ENCODE measurements at regions not wholly inside any gene's neighbourhood (a gene's known extent, or its start where the extent isn't known, plus 50 kb on each side); places are given as distances from the start of the nearest gene placed in this dataset.

DNA sequence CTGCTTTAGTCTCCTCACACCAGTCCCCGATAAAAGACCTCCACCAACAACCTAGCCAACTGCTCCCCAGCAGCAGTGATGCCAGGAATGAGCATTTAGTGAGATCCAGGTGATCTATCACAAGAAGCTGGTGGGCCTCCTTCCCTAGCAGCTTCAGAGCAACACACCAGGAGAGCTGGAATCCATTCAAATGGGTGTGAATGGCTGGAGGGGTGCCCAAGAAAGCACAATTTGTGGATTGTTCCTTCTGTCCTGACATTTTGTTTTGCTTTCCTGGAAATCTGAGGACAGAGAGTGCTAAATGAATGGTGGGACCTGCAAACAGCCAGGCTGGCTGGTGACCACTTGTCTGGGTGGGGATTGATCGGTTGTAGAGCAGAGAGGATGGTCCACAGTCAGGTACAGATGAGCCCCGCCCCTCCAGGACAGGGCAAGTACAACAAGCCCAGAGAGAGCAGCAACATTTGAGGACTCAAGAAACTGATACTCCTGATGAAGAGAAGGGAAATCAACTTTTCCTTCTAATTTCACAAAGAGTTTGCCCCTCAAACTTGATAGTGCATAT lies 316.8 kb downstream of the VPS13C start:
- in situ Hi-C loops (cut with MboI; ENCODE audit: low pct_ligation_motif_present in 1 of 4, low pct_unique_long_range_greater_than_20kb in 1 of 4, low sequenced_read_pairs in 3 of 4) (no loop called here), intact Hi-C loops (cut with DNase I; ENCODE audit: low total_unique reads) (no loop called here)
- WGBS, 2 donors (ENCODE audit: low coverage in 1 of 2) = 61% methylated on average over 2 to 3 of the region's 3 CpGs
- Histone ChIP-seq H3K4me3 (no peak overlapping the region), H3K4me1 (no peaks in the 10 kb centered on the region), H3K36me3 (no peaks in the 10 kb centered on the region), H3K27ac (no peak overlapping the region), H3K9me3 (no peaks in the 10 kb centered on the region), H3K27me3 (no peaks in the 10 kb centered on the region)
- no peak for DNase-seq
- no peak for TF ChIP-seq EP300 (IDR thresholded peaks at IDR 0.05; ENCODE audit: low read depth)
- TF ChIP-seq POLR2AphosphoS5 (IDR thresholded peaks at IDR 0.05) = no peak
- no peak for TF ChIP-seq CTCF (IDR thresholded peaks at IDR 0.05)
- TF ChIP-seq POLR2A (IDR thresholded peaks at IDR 0.05) = no peak

DNA sequence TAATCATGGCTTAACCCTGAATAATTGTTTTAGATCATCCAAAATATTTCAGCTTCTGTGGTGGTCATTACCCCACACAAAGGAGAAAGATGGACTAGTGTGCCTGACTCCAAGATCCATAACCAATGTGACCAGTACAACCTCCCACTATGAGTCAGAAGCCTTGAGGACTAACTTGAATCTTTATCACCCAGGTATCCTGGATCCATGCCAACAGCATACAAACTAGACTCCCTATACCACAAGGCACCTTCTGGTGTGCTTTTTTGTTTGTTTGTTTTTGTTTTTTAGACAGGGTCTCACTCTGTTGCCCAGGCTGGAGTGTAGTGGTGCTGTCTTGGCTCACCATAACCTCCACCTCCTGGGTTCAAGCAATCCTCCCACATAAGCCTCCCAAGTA lies 317.7 kb downstream of the VPS13C start:
- intact Hi-C loops (cut with DNase I; ENCODE audit: low total_unique reads) = no loop called here
- H3K27ac ChIP-seq = no peak overlapping the region
- no peaks in the 10 kb centered on the region for H3K36me3 ChIP-seq
- no peaks in the 10 kb centered on the region for H3K27me3 ChIP-seq
- H3K9me3 ChIP-seq = no peaks in the 10 kb centered on the region
- H3K4me3 ChIP-seq = no peak overlapping the region
- no peak for DNase-seq
- in situ Hi-C loops (cut with MboI; ENCODE audit: low pct_ligation_motif_present in 1 of 4, low pct_unique_long_range_greater_than_20kb in 1 of 4, low sequenced_read_pairs in 3 of 4) = no loop called here
- no peaks in the 10 kb centered on the region for H3K4me1 ChIP-seq
- TF ChIP-seq CTCF (IDR thresholded peaks at IDR 0.05) (no peak), POLR2A (IDR thresholded peaks at IDR 0.05) (no peak), EP300 (IDR thresholded peaks at IDR 0.05; ENCODE audit: low read depth) (no peak), POLR2AphosphoS5 (IDR thresholded peaks at IDR 0.05) (no peak)

DNA sequence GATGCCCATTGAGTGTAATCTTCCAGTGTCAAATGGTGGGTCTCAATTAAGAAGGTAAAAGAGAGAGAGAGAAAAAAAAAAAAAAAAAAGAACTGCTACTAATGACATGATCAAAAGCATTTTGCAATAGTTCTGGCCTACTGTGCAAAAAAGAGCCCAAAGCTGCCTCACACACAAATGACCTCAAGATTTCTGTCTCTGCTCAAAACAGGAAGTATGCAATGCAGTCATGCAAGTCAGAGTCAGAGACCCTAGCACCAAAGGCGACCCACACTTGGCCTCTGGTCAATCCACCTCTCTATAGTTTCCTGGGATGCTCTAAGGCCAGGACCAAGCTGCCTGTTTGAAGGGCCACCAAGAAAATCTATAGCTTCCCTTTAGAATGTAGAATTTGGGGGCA lies 323.5 kb downstream of the VPS13C start:
- WGBS, 2 donors (ENCODE audit: low coverage in 1 of 2) = 45% methylated on average over 1 of the region's 1 CpG; no CpG with 5 or more reads in 1 of the 2 donors
- no peaks in the 10 kb centered on the region for H3K9me3 ChIP-seq
- in situ Hi-C loops (cut with MboI; ENCODE audit: low pct_ligation_motif_present in 1 of 4, low pct_unique_long_range_greater_than_20kb in 1 of 4, low sequenced_read_pairs in 3 of 4) = no loop called here

GRCh38 chr15:61731099-61731498 lies 329.1 kb downstream of the VPS13C start:
- Histone ChIP-seq H3K4me1 (no peaks in the 10 kb centered on the region), H3K4me3 (no peak overlapping the region), H3K27ac (no peak overlapping the region), H3K27me3 (no peaks in the 10 kb centered on the region), H3K36me3 (no peaks in the 10 kb centered on the region), H3K9me3 (no peaks in the 10 kb centered on the region)
- no peak for DNase-seq
- intact Hi-C loops (cut with DNase I; ENCODE audit: low total_unique reads) = no loop called here
- WGBS, 2 donors (ENCODE audit: low coverage in 1 of 2) = 41 to 50% methylated on average over 3 of the region's 3 CpGs
- no peak for TF ChIP-seq CTCF (IDR thresholded peaks at IDR 0.05)
- TF ChIP-seq EP300 (IDR thresholded peaks at IDR 0.05; ENCODE audit: low read depth) = no peak
- no peak for TF ChIP-seq POLR2AphosphoS5 (IDR thresholded peaks at IDR 0.05)
- TF ChIP-seq POLR2A (IDR thresholded peaks at IDR 0.05) = no peak
- in situ Hi-C loops (cut with MboI; ENCODE audit: low pct_ligation_motif_present in 1 of 4, low pct_unique_long_range_greater_than_20kb in 1 of 4, low sequenced_read_pairs in 3 of 4) = no loop called here

More for the DNA sequence above, 323.5 kb downstream of the VPS13C start:
- Histone ChIP-seq H3K27ac (no peak overlapping the region), H3K4me1 (no peaks in the 10 kb centered on the region), H3K4me3 (no peak overlapping the region), H3K27me3 (no peaks in the 10 kb centered on the region), H3K36me3 (no peaks in the 10 kb centered on the region)
- no peak for DNase-seq
- no peak for TF ChIP-seq EP300 (IDR thresholded peaks at IDR 0.05; ENCODE audit: low read depth)
- TF ChIP-seq POLR2AphosphoS5 (IDR thresholded peaks at IDR 0.05) = no peak
- TF ChIP-seq POLR2A (IDR thresholded peaks at IDR 0.05) = no peak
- TF ChIP-seq CTCF (IDR thresholded peaks at IDR 0.05) = no peak
- intact Hi-C loops (cut with DNase I; ENCODE audit: low total_unique reads) = no loop called here
